HG03066 (cell line): ENCODE measurements at regions not wholly inside any gene's neighbourhood (a gene's known extent, or its start where the extent isn't known, plus 50 kb on each side); places are given as distances from the start of the nearest gene placed in this dataset.
A peak's percentile ranks its signal among the peaks of the same experiment; 100 is the strongest.
"Not testable (repeated sequence)": the region's sequence is repeated elsewhere in the genome, so short reads cannot be mapped to it uniquely, and the experiment has no call there.

ENCODE experiments used
- ATAC-seq: cut with Tn5 transposase; IDR thresholded peaks from one replicate; pipeline ENCODE4 v1.9.1; 2021; ENCODE audit warnings: low read depth; ENCODE audit not compliant: unreplicated experiment

GRCh38 chr7:142477801-142478200 is 219.9 kb upstream of the PRSS58 start:
- ATAC-seq = not testable (repeated sequence)

GRCh38 chr7:142477079-142477651 is 219.3 kb upstream of the PRSS58 start:
- no peak for ATAC-seq

GRCh38 chr7:142476077-142476476 is 218.2 kb upstream of the PRSS58 start:
- no peak for ATAC-seq

- ATAC-seq = no peak
Observed at GRCh38 chr7:142471820-142472219, 214.0 kb upstream of the PRSS58 start.

GRCh38 chr7:142470544-142470830 is 212.6 kb upstream of the PRSS58 start:
- ATAC-seq = no peak

- ATAC-seq = no peak
Observed at GRCh38 chr7:142469696-142470543, 212.1 kb upstream of the PRSS58 start.

- no peak for ATAC-seq
Observed at GRCh38 chr7:142468871-142469665, 211.2 kb upstream of the PRSS58 start.

GRCh38 chr7:142467056-142467655 is 209.3 kb upstream of the PRSS58 start:
- ATAC-seq = not testable (repeated sequence)

GRCh38 chr7:142463401-142463850 is 205.6 kb upstream of the PRSS58 start:
- no peak for ATAC-seq

- ATAC-seq = no peak
Observed at GRCh38 chr7:142461437-142461836, 203.6 kb upstream of the PRSS58 start.

- ATAC-seq = no peak
Observed at GRCh38 chr7:142460402-142461117, 202.7 kb upstream of the PRSS58 start.

- peak; percentile 83 for ATAC-seq
Observed at GRCh38 chr7:142459551-142459963, 201.7 kb upstream of the PRSS58 start.

GRCh38 chr7:142457146-142457703 is 199.4 kb upstream of the PRSS58 start:
- ATAC-seq = no peak

GRCh38 chr7:142455392-142455791 is 197.5 kb upstream of the PRSS58 start:
- ATAC-seq = no peak

GRCh38 chr7:142454862-142455261 is 197.0 kb upstream of the PRSS58 start:
- no peak for ATAC-seq

GRCh38 chr7:142452791-142453190 is 194.9 kb upstream of the PRSS58 start:
- no peak for ATAC-seq

- ATAC-seq = no peak
Observed at GRCh38 chr7:142451817-142452216, 194.0 kb upstream of the PRSS58 start.

GRCh38 chr7:142451296-142451695 is 193.4 kb upstream of the PRSS58 start:
- no peak for ATAC-seq

GRCh38 chr7:142450695-142451094 is 192.8 kb upstream of the PRSS58 start:
- ATAC-seq = no peak

GRCh38 chr7:142450206-142450605 is 192.3 kb upstream of the PRSS58 start:
- no peak for ATAC-seq
